HEK293 (cell line): ENCODE measurements at regions not wholly inside any gene's neighbourhood (a gene's known extent, or its start where the extent isn't known, plus 50 kb on each side); places are given as distances from the start of the nearest gene placed in this dataset.

Experiments
- CTCF ChIA-PET: fragments of 350-600 bp; formaldehyde crosslinking; extraction: SDS; loops from one replicate; lab custom pipeline; 2021; ENCODE audit warnings: antibody characterized with exemption; lab: Yijun Ruan, JAX
- POLR2A ChIA-PET: fragments of 300-600 bp; formaldehyde crosslinking; extraction: SDS; loops from one replicate; lab custom pipeline; 2020; ENCODE audit warnings: antibody characterized with exemption, inconsistent platforms; lab: Yijun Ruan, JAX
- H3K27ac ChIP-seq: fragments of 200-500 bp; sonication (Bioruptor generic); 2 replicates; pipeline ENCODE4 v1.5.1; 2014; ENCODE audit warnings: low read depth, low read length, control low read depth, inconsistent platforms; ENCODE audit errors: extremely low read depth
- H3K36me3 ChIP-seq, 2 experiments: fragments of 200-500 bp in 1 of 2; sonication (Bioruptor generic) in 1 of 2; 1 replicate in 1 of 2; 2 replicates in 1 of 2; pipeline ENCODE4 v1.5.1; 2014 to 2017; ENCODE audit warnings: inconsistent platforms in 2 of 2, low read length in 2 of 2; ENCODE audit not compliant: control insufficient read depth in 2 of 2, insufficient read depth in 1 of 2
- H3K4me1 ChIP-seq: fragments of 200-500 bp; sonication (Bioruptor generic); 2 replicates; pipeline ENCODE4 v1.5.1; 2014; ENCODE audit warnings: mild to moderate bottlenecking, low read length, inconsistent platforms; ENCODE audit not compliant: control insufficient read depth, insufficient read depth
- H3K4me3 ChIP-seq: 2 replicates; pipeline ENCODE4 v1.5.1; 2011; ENCODE audit warnings: low read depth, mild to moderate bottlenecking, control low read depth, low read length, moderate library complexity
- H3K9me3 ChIP-seq: fragments of 200-500 bp; sonication (Bioruptor generic); 2 replicates; pipeline ENCODE4 v1.5.1; 2014; ENCODE audit warnings: low read depth, low read length, inconsistent platforms; ENCODE audit not compliant: control insufficient read depth, insufficient read depth
- BCL11A ChIP-seq: fragments of 450-650 bp; formaldehyde crosslinking; IDR thresholded peaks from 2 replicates; pipeline ENCODE4 v1.5.1; 2016; ENCODE audit warnings: low read depth, missing biosample characterization, missing genetic modification characterization
- HIC1 ChIP-seq: fragments of 450-650 bp; formaldehyde crosslinking; IDR thresholded peaks from 2 replicates; pipeline ENCODE4 v1.5.1; 2016; ENCODE audit warnings: missing biosample characterization, missing genetic modification characterization
- HOXC10 ChIP-seq: sonication (generic); formaldehyde crosslinking; IDR thresholded peaks from 2 replicates; pipeline ENCODE4 v1.8.1; 2023; ENCODE audit warnings: mild to moderate bottlenecking, missing genetic modification reagents
- SP7 ChIP-seq: fragments of 450-650 bp; formaldehyde crosslinking; IDR thresholded peaks from 2 replicates; pipeline ENCODE4 v1.5.1; 2016; ENCODE audit warnings: missing biosample characterization, missing genetic modification characterization
- YY1 ChIP-seq: fragments of 450-650 bp; formaldehyde crosslinking; IDR thresholded peaks from 2 replicates; pipeline ENCODE4 v1.5.1; 2018; ENCODE audit warnings: missing biosample characterization, missing genetic modification characterization
- ZBTB7A ChIP-seq: fragments of 450-650 bp; formaldehyde crosslinking; IDR thresholded peaks from 2 replicates; pipeline ENCODE4 v1.5.1; 2016; ENCODE audit warnings: low read depth, missing biosample characterization, missing genetic modification characterization
- ZEB2 ChIP-seq: fragments of 450-650 bp; formaldehyde crosslinking; IDR thresholded peaks from 2 replicates; pipeline ENCODE4 v1.5.1; 2016; ENCODE audit warnings: missing biosample characterization, missing genetic modification characterization
- ZFP3 ChIP-seq: fragments of 450-650 bp; formaldehyde crosslinking; IDR thresholded peaks from 2 replicates; pipeline ENCODE4 v1.5.1; 2016; ENCODE audit warnings: low read depth, missing biosample characterization, missing genetic modification characterization
- ZFP41 ChIP-seq: fragments of 450-650 bp; formaldehyde crosslinking; IDR thresholded peaks from 2 replicates; pipeline ENCODE4 v1.5.1; 2016; ENCODE audit warnings: missing biosample characterization, missing genetic modification characterization, borderline replicate concordance
- ZNF133 ChIP-seq: fragments of 450-650 bp; formaldehyde crosslinking; IDR thresholded peaks from 2 replicates; pipeline ENCODE4 v1.5.1; 2016; ENCODE audit warnings: missing biosample characterization, missing genetic modification characterization
- ZNF24 ChIP-seq: fragments of 450-650 bp; formaldehyde crosslinking; IDR thresholded peaks from 2 replicates; pipeline ENCODE4 v1.5.1; 2016; ENCODE audit warnings: missing biosample characterization, missing genetic modification characterization
- ZNF280D ChIP-seq: fragments of 450-650 bp; formaldehyde crosslinking; IDR thresholded peaks from 2 replicates; pipeline ENCODE4 v1.5.1; 2016; ENCODE audit warnings: missing biosample characterization, missing genetic modification characterization
- ZNF302 ChIP-seq: fragments of 450-650 bp; formaldehyde crosslinking; IDR thresholded peaks from 2 replicates; pipeline ENCODE4 v1.5.1; 2016; ENCODE audit warnings: missing biosample characterization, missing genetic modification characterization, low read depth
- ZNF423 ChIP-seq: fragments of 450-650 bp; formaldehyde crosslinking; IDR thresholded peaks from 2 replicates; pipeline ENCODE4 v1.5.1; 2016; ENCODE audit warnings: missing biosample characterization, missing genetic modification characterization
- ZNF514 ChIP-seq: fragments of 450-650 bp; formaldehyde crosslinking; IDR thresholded peaks from 2 replicates; pipeline ENCODE4 v1.5.1; 2016; ENCODE audit warnings: missing biosample characterization, missing genetic modification characterization
- ZNF549 ChIP-seq: fragments of 450-650 bp; IDR thresholded peaks from 2 replicates; pipeline ENCODE4 v1.5.1; 2018; ENCODE audit warnings: missing biosample characterization, missing genetic modification characterization, mild to moderate bottlenecking, inconsistent platforms, moderate library complexity
- ZNF558 ChIP-seq: fragments of 450-650 bp; formaldehyde crosslinking; IDR thresholded peaks from 2 replicates; pipeline ENCODE4 v1.5.1; 2016; ENCODE audit warnings: missing biosample characterization, missing genetic modification characterization
- ZNF596 ChIP-seq: fragments of 450-650 bp; IDR thresholded peaks from 2 replicates; pipeline ENCODE4 v1.5.0; 2018; ENCODE audit warnings: missing biosample characterization, mild to moderate bottlenecking, missing genetic modification characterization, moderate library complexity
- ZNF600 ChIP-seq: fragments of 450-650 bp; formaldehyde crosslinking; IDR thresholded peaks from 2 replicates; pipeline ENCODE4 v1.5.1; 2016; ENCODE audit warnings: missing biosample characterization, missing genetic modification characterization
- ZNF610 ChIP-seq: fragments of 450-650 bp; formaldehyde crosslinking; IDR thresholded peaks from 2 replicates; pipeline ENCODE4 v1.5.1; 2016; ENCODE audit warnings: missing biosample characterization, missing genetic modification characterization, borderline replicate concordance
- ZNF629 ChIP-seq: fragments of 450-650 bp; formaldehyde crosslinking; IDR thresholded peaks from 2 replicates; pipeline ENCODE4 v1.5.1; 2017; ENCODE audit warnings: missing biosample characterization, missing genetic modification characterization
- ZNF776 ChIP-seq: fragments of 450-650 bp; formaldehyde crosslinking; IDR thresholded peaks from 2 replicates; pipeline ENCODE4 v1.5.0; 2017; ENCODE audit warnings: missing biosample characterization, missing genetic modification characterization, borderline replicate concordance
- ZNF777 ChIP-seq: fragments of 450-650 bp; formaldehyde crosslinking; IDR thresholded peaks from 2 replicates; pipeline ENCODE4 v1.5.1; 2017; ENCODE audit warnings: missing biosample characterization, missing genetic modification characterization, borderline replicate concordance
- ZNF843 ChIP-seq: fragments of 450-650 bp; formaldehyde crosslinking; IDR thresholded peaks from 2 replicates; pipeline ENCODE4 v1.5.1; 2016; ENCODE audit warnings: missing biosample characterization, missing genetic modification characterization

- Histone ChIP-seq H3K4me3 (no peak overlapping the region), H3K4me1 (no peaks in the 10 kb centered on the region), H3K27ac (no peak overlapping the region), H3K9me3 (no peaks in the 10 kb centered on the region), H3K36me3 (no peaks in the 10 kb centered on the region)
- ChIA-PET CTCF (no interaction called here), POLR2A (no interaction called here)
- TF ChIP-seq ZNF280D (tag by site-specific recombination) (no peak), ZNF843 (tag by site-specific recombination) (no peak), ZNF558 (tag by site-specific recombination) (no peak), ZNF600 (tag by site-specific recombination) (no peak), BCL11A (tag by site-specific recombination) (no peak), ZNF423 (tag by site-specific recombination) (no peak), ZBTB7A (no peak), ZEB2 (tag by site-specific recombination) (no peak), ZFP3 (tag by site-specific recombination) (no peak)
Measured at GRCh38 chrX:10901290-10901633, 209.9 kb upstream of the HCCS start.

GRCh38 chrX:10902001-10902400 is 209.1 kb upstream of the HCCS start:
- POLR2A ChIA-PET = no interaction called here

GRCh38 chrX:10903523-10903922 is 207.6 kb upstream of the HCCS start:
- H3K4me3 ChIP-seq = no peak overlapping the region
- CTCF ChIA-PET = no interaction called here
- H3K4me1 ChIP-seq = no peaks in the 10 kb centered on the region
- no peaks in the 10 kb centered on the region for H3K36me3 ChIP-seq
- TF ChIP-seq ZFP3 (tag by site-specific recombination) (no peak), ZFP41 (tag by site-specific recombination) (no peak), HIC1 (tag by site-specific recombination) (no peak), ZNF24 (tag by site-specific recombination) (no peak), ZNF610 (tag by site-specific recombination) (no peak), YY1 (tag by site-specific recombination) (no peak), ZNF549 (no peak), ZNF596 (tag by site-specific recombination) (no peak), SP7 (tag by site-specific recombination) (no peak), ZNF423 (tag by site-specific recombination) (no peak), ZNF514 (tag by site-specific recombination) (no peak)
- no peak overlapping the region for H3K27ac ChIP-seq
- no peaks in the 10 kb centered on the region for H3K9me3 ChIP-seq
- POLR2A ChIA-PET = no interaction called here

More at GRCh38 chrX:10902001-10902400, 209.1 kb upstream of the HCCS start:
- no peaks in the 10 kb centered on the region for H3K9me3 ChIP-seq
- no peaks in the 10 kb centered on the region for H3K4me1 ChIP-seq
- no peak overlapping the region for H3K4me3 ChIP-seq
- CTCF ChIA-PET = no interaction called here
- no peak overlapping the region for H3K27ac ChIP-seq
- no peaks in the 10 kb centered on the region for H3K36me3 ChIP-seq
- TF ChIP-seq ZNF629 (tag by site-specific recombination) = no peak
- TF ChIP-seq ZNF133 (tag by site-specific recombination) = no peak
- TF ChIP-seq ZNF302 (tag by site-specific recombination) = no peak
- no peak for TF ChIP-seq HOXC10
- TF ChIP-seq ZNF776 (tag by site-specific recombination) = no peak
- no peak for TF ChIP-seq ZNF777 (tag by site-specific recombination)
